Mesenchymal stem cell (in vitro differentiated cells and primary cell): ENCODE measurements at regions not wholly inside any gene's neighbourhood (a gene's known extent, or its start where the extent isn't known, plus 50 kb on each side); places are given as distances from the start of the nearest gene placed in this dataset.
A peak's percentile ranks its signal among the peaks of the same experiment; 100 is the strongest.

ENCODE experiments used
- DNase-seq: peaks from one replicate; pipeline ENCODE4 v3.0.0-alpha.2; 2013
- H2AFZ ChIP-seq: one replicate; pipeline ENCODE4 v1.6.1; 2013; ENCODE audit warnings: low read depth, mild to moderate bottlenecking, control low read depth, inconsistent platforms, low read length, moderate library complexity
- H2AK5ac ChIP-seq: 2 replicates; pipeline ENCODE4 v1.6.1; 2013; ENCODE audit warnings: low read length, moderate library complexity, mild to moderate bottlenecking, inconsistent platforms; ENCODE audit not compliant: severe bottlenecking
- H2BK120ac ChIP-seq: one replicate; pipeline ENCODE4 v1.6.1; 2013; ENCODE audit warnings: low read depth, mild to moderate bottlenecking, inconsistent platforms, low read length, moderate library complexity
- H2BK12ac ChIP-seq, 2 experiments: one replicate each; pipeline ENCODE4 v1.6.1; 2013; ENCODE audit warnings: inconsistent platforms in 2 of 2, low read length in 2 of 2, mild to moderate bottlenecking in 2 of 2, moderate library complexity in 2 of 2, control low read depth in 1 of 2
- H2BK15ac ChIP-seq: one replicate; pipeline ENCODE4 v1.6.1; 2013; ENCODE audit warnings: mild to moderate bottlenecking, low read depth, inconsistent platforms; ENCODE audit not compliant: poor library complexity, severe bottlenecking
- H2BK5ac ChIP-seq: 2 replicates; pipeline ENCODE4 v1.6.1; 2013; ENCODE audit warnings: low read depth, mild to moderate bottlenecking, low read length, control low read depth, inconsistent platforms; ENCODE audit not compliant: poor library complexity, severe bottlenecking
- H3K14ac ChIP-seq, 2 experiments: one replicate each; pipeline ENCODE4 v1.6.1; 2013; ENCODE audit warnings: inconsistent platforms in 2 of 2, low read length in 2 of 2, control low read depth in 1 of 2, mild to moderate bottlenecking in 1 of 2, moderate library complexity in 1 of 2
- H3K18ac ChIP-seq, 2 experiments: one replicate each; pipeline ENCODE4 v1.6.1; 2013; ENCODE audit warnings: inconsistent platforms in 2 of 2, low read length in 2 of 2, control low read depth in 1 of 2, low read depth in 1 of 2, mild to moderate bottlenecking in 1 of 2
- H3K23ac ChIP-seq, 2 experiments: one replicate each; pipeline ENCODE4 v1.6.1; 2013; ENCODE audit warnings: inconsistent platforms in 2 of 2, low read length in 2 of 2, mild to moderate bottlenecking in 2 of 2, moderate library complexity in 2 of 2, control low read depth in 1 of 2
- H3K27ac ChIP-seq: 2 replicates; pipeline ENCODE4 v1.5.1; 2013; ENCODE audit warnings: mild to moderate bottlenecking, moderate library complexity, low read length, control low read depth, inconsistent platforms; ENCODE audit not compliant: poor library complexity, severe bottlenecking
- H3K27me3 ChIP-seq, 2 experiments: 2 replicates each; pipeline versions ENCODE4 v1.6.1 to v1.7.0; 2013; ENCODE audit warnings: low read length in 2 of 2, mild to moderate bottlenecking in 2 of 2, moderate library complexity in 2 of 2, control low read depth in 1 of 2, inconsistent platforms in 1 of 2; ENCODE audit not compliant: control insufficient read depth in 1 of 2, insufficient read depth in 1 of 2
- H3K36me3 ChIP-seq, 2 experiments: 2 replicates each; pipeline versions ENCODE4 v1.6.1 to v1.7.0; 2013; ENCODE audit warnings: low read length in 2 of 2, control low read depth in 1 of 2, inconsistent platforms in 1 of 2, low read depth in 1 of 2, mild to moderate bottlenecking in 1 of 2; ENCODE audit not compliant: insufficient read depth in 2 of 2, control insufficient read depth in 1 of 2
- H3K4ac ChIP-seq, 2 experiments: one replicate each; pipeline ENCODE4 v1.6.1; 2013; ENCODE audit warnings: inconsistent platforms in 2 of 2, low read length in 2 of 2, mild to moderate bottlenecking in 2 of 2, moderate library complexity in 2 of 2, control low read depth in 1 of 2, low read depth in 1 of 2
- H3K4me1 ChIP-seq: 2 replicates; pipeline ENCODE4 v1.6.1; 2013; ENCODE audit warnings: low read depth, low read length, control low read depth; ENCODE audit not compliant: control insufficient read depth, insufficient read depth
- H3K4me2 ChIP-seq: 2 replicates; pipeline ENCODE4 v1.6.1; 2013; ENCODE audit warnings: low read length, mild to moderate bottlenecking, inconsistent platforms; ENCODE audit not compliant: poor library complexity, severe bottlenecking
- H3K4me3 ChIP-seq, 2 experiments: 2 replicates each; pipeline versions ENCODE4 v1.5.1 to v1.7.0; 2013; ENCODE audit warnings: low read length in 2 of 2, mild to moderate bottlenecking in 2 of 2, control low read depth in 1 of 2, low read depth in 1 of 2; ENCODE audit not compliant: insufficient read depth in 1 of 2
- H3K79me1 ChIP-seq: replicated peaks from 2 replicates; pipeline ENCODE4 v1.6.1; 2013; ENCODE audit warnings: mild to moderate bottlenecking, control low read depth, low read length, inconsistent platforms; ENCODE audit not compliant: poor library complexity, severe bottlenecking
- H3K9ac ChIP-seq: 2 replicates; pipeline ENCODE4 v1.7.0; 2013; ENCODE audit warnings: mild to moderate bottlenecking, low read length, moderate library complexity
- H3K9me3 ChIP-seq: 2 replicates; pipeline ENCODE4 v1.7.0; 2013; ENCODE audit warnings: mild to moderate bottlenecking, low read length; ENCODE audit not compliant: control insufficient read depth
- H4K8ac ChIP-seq: one replicate; pipeline ENCODE4 v1.6.1; 2013; ENCODE audit warnings: inconsistent platforms, mild to moderate bottlenecking, low read length, moderate library complexity
- H4K91ac ChIP-seq: one replicate; pipeline ENCODE4 v1.6.1; 2013; ENCODE audit warnings: mild to moderate bottlenecking, low read length, inconsistent platforms
- WGBS: methylation state at CpG from one replicate; pipeline ENCODE4 v1.1.7; 2013; ENCODE audit warnings: mixed read lengths; 5-methylcytosine and 5-hydroxymethylcytosine counted together

- DNase-seq: peak; percentile 71
- no peak overlapping the region for H3K9ac ChIP-seq
Observed at GRCh38 chr1:82160036-82160435, 359.3 kb downstream of the ADGRL2 start.

GRCh38 chr1:82158981-82159380 lies 358.2 kb downstream of the ADGRL2 start:
- no peak overlapping the region for H3K9ac ChIP-seq
- H4K91ac ChIP-seq: no peak overlapping the region
- 96% methylated on average over 4 of the region's 4 CpGs for WGBS
- H2BK5ac ChIP-seq: no peak overlapping the region
- H3K18ac ChIP-seq: no peak overlapping the region
- H3K36me3 ChIP-seq: no peaks in the 10 kb centered on the region
- H4K8ac ChIP-seq: no peak overlapping the region
- DNase-seq: no peak
- H3K79me1 ChIP-seq: no peaks in the 10 kb centered on the region
- H3K9me3 ChIP-seq: no peaks in the 10 kb centered on the region
- H2AK5ac ChIP-seq: no peak overlapping the region
- H3K23ac ChIP-seq: no peak overlapping the region
- H2AFZ ChIP-seq: no peak overlapping the region
- H3K14ac ChIP-seq: no peak overlapping the region
- no peak overlapping the region for H3K4me3 ChIP-seq
- H3K27ac ChIP-seq: no peak overlapping the region
- no peak overlapping the region for H2BK120ac ChIP-seq
- H2BK12ac ChIP-seq: no peak overlapping the region
- no peak overlapping the region for H2BK15ac ChIP-seq
- no peak overlapping the region for H3K4me2 ChIP-seq
- H3K27me3 ChIP-seq: no peaks in the 10 kb centered on the region
- no peak overlapping the region for H3K4ac ChIP-seq
- H3K4me1 ChIP-seq: peaks cover 12% of the 10 kb centered on the region

More at GRCh38 chr1:82160036-82160435, 359.3 kb downstream of the ADGRL2 start:
- Histone ChIP-seq H3K9me3 (no peaks in the 10 kb centered on the region), H3K4ac (no peak overlapping the region), H4K8ac (no peak overlapping the region), H2AK5ac (no peak overlapping the region), H2BK15ac (no peak overlapping the region), H4K91ac (no peak overlapping the region), H3K4me2 (no peak overlapping the region), H3K4me1 (peaks cover 10% of the 10 kb centered on the region), H2BK120ac (no peak overlapping the region), H2BK12ac (no peak overlapping the region), H3K18ac (no peak overlapping the region), H3K4me3 (no peak overlapping the region), H3K23ac (no peak overlapping the region), H2BK5ac (no peak overlapping the region), H3K14ac (no peak overlapping the region), H3K36me3 (no peaks in the 10 kb centered on the region), H2AFZ (no peak overlapping the region), H3K27ac (no peak overlapping the region), H3K79me1 (no peaks in the 10 kb centered on the region), H3K27me3 (no peaks in the 10 kb centered on the region)
- WGBS: 5% methylated on average over 3 of the region's 5 CpGs

DNA sequence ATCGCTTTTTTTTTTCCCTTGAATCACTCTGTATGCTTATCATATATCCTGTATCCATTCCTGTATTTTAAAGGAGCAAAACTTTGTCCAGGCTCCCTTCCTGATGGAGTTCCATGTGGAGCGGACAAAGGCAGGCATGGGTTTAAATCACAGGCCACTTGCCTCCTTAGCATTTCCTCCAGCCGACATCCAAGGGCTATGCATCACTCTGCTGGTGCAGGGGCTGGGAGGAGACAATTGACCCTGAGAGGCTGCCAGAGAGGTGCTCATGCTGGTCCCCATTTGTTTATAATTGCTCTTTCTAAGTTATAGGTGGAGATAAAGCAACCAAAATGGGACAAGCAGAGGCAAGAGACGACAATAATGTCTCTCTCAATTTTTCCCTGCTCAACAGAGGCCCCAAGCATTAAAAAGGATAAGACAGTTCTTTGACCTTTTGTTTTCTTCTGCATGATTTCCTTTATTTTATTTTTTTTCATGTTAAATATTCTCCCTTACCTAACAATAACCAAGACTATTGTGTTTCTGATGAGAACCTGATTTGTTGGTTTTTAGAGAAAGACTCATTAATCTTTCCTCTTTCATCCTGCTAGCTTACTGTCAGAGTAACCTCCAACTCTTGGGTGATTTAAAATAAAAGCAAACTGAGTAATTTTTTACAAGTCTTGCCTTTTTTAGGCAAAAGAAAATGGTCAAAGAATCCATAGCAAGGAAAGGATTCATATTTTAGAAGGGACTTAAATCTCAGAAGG lies 353.7 kb downstream of the ADGRL2 start:
- WGBS: 74% methylated on average over 3 of the region's 4 CpGs
- H3K14ac ChIP-seq: no peak overlapping the region

GRCh38 chr1:82153752-82154151 lies 353.0 kb downstream of the ADGRL2 start:
- Histone ChIP-seq H3K4ac (no peak overlapping the region), H2AFZ (no peak overlapping the region), H4K91ac (no peak overlapping the region), H3K14ac (no peak overlapping the region), H3K79me1 (no peaks in the 10 kb centered on the region), H2BK12ac (no peak overlapping the region), H2BK5ac (no peak overlapping the region), H3K27ac (peak overlapping the region; percentile 46), H3K27me3 (no peaks in the 10 kb centered on the region), H2BK15ac (no peak overlapping the region), H4K8ac (no peak overlapping the region), H2BK120ac (no peak overlapping the region), H3K9ac (no peak overlapping the region), H3K4me3 (no peak overlapping the region), H3K23ac (no peak overlapping the region), H3K36me3 (no peaks in the 10 kb centered on the region), H2AK5ac (no peak overlapping the region), H3K18ac (no peak overlapping the region), H3K4me1 (peaks cover 4% of the 10 kb centered on the region), H3K4me2 (no peak overlapping the region), H3K9me3 (no peaks in the 10 kb centered on the region)
- no peak for DNase-seq

More for the DNA sequence above, 353.7 kb downstream of the ADGRL2 start:
- H3K36me3 ChIP-seq: no peaks in the 10 kb centered on the region
- H3K4me2 ChIP-seq: no peak overlapping the region
- H2BK15ac ChIP-seq: no peak overlapping the region
- H3K9ac ChIP-seq: no peak overlapping the region
- H3K27me3 ChIP-seq: no peaks in the 10 kb centered on the region
- no peak overlapping the region for H2BK120ac ChIP-seq
- no peaks in the 10 kb centered on the region for H3K9me3 ChIP-seq
- H4K8ac ChIP-seq: no peak overlapping the region
- no peak overlapping the region for H3K4ac ChIP-seq
- no peak overlapping the region for H2AK5ac ChIP-seq
- no peaks in the 10 kb centered on the region for H3K79me1 ChIP-seq
- H3K23ac ChIP-seq: no peak overlapping the region
- H2AFZ ChIP-seq: no peak overlapping the region
- no peak overlapping the region for H2BK5ac ChIP-seq
- H3K4me1 ChIP-seq: peaks cover 4% of the 10 kb centered on the region
- DNase-seq: no peak
- no peak overlapping the region for H3K18ac ChIP-seq
- H4K91ac ChIP-seq: no peak overlapping the region
- H3K4me3 ChIP-seq: no peak overlapping the region
- H3K27ac ChIP-seq: no peak overlapping the region
- H2BK12ac ChIP-seq: no peak overlapping the region
